IMR-90 (cell line): ENCODE measurements at regions not wholly inside any gene's neighbourhood (a gene's known extent, or its start where the extent isn't known, plus 50 kb on each side); places are given as distances from the start of the nearest gene placed in this dataset.

Experiments used
- ATAC-seq: fragments of 200-7000 bp; cut with Tn5 transposase; 2 replicates; pipeline ENCODE4 v1.9.1; 2020; ENCODE audit warnings: low read depth, mild to moderate bottlenecking, moderate library complexity
- BruUV-seq: library from RNA; stranded (reverse); fragments of 400-500 nt; replicated peaks from 2 replicates; lab custom pipeline; 2021; lab: Mats Ljungman, UMichigan
- CTCF ChIA-PET: fragments of 300-600 bp; formaldehyde crosslinking; extraction: SDS; loops from one replicate; lab custom pipeline; 2021; ENCODE audit warnings: antibody characterized with exemption; lab: Yijun Ruan, JAX
- POLR2A ChIA-PET: fragments of 300-600 bp; sonication (Branson Sonifier 250); formaldehyde crosslinking; loops from one replicate; lab custom pipeline; 2022; ENCODE audit warnings: antibody characterized with exemption; ENCODE audit not compliant: unreplicated experiment; lab: Charles Lee
- DNase-seq: peaks from one replicate; pipeline ENCODE4 v3.0.0; 2013
- H2AFZ ChIP-seq: replicated peaks from 2 replicates; pipeline ENCODE3; 2013; ENCODE audit warnings: low read length, mild to moderate bottlenecking; ENCODE audit not compliant: poor library complexity
- H2AK5ac ChIP-seq: 2 replicates; pipeline ENCODE4 v1.6.1; 2013; ENCODE audit warnings: low read depth, low read length, inconsistent platforms
- H2AK9ac ChIP-seq: replicated peaks from 2 replicates; pipeline ENCODE3; 2013; ENCODE audit warnings: mild to moderate bottlenecking, low read depth, low read length, moderate library complexity; ENCODE audit not compliant: poor library complexity
- H2BK120ac ChIP-seq: 2 replicates; pipeline ENCODE4 v1.6.1; 2013; ENCODE audit warnings: low read depth, low read length, inconsistent platforms
- H2BK15ac ChIP-seq: 3 replicates; pipeline ENCODE4 v1.6.1; 2013; ENCODE audit warnings: low read depth, low read length, inconsistent platforms
- H2BK20ac ChIP-seq: 2 replicates; pipeline ENCODE4 v1.6.1; 2013; ENCODE audit warnings: low read depth, mild to moderate bottlenecking, inconsistent platforms, low read length, moderate library complexity
- H2BK5ac ChIP-seq: 2 replicates; pipeline ENCODE4 v1.6.1; 2013; ENCODE audit warnings: mild to moderate bottlenecking, low read depth, low read length, inconsistent platforms; ENCODE audit not compliant: poor library complexity, severe bottlenecking
- H3K14ac ChIP-seq: replicated peaks from 2 replicates; pipeline ENCODE4 v1.6.1; 2013; ENCODE audit warnings: low read depth, low read length, inconsistent platforms
- H3K18ac ChIP-seq: 2 replicates; pipeline ENCODE4 v1.6.1; 2013; ENCODE audit warnings: low read depth, low read length, control low read depth
- H3K23ac ChIP-seq: 2 replicates; pipeline ENCODE4 v1.6.1; 2013; ENCODE audit warnings: low read depth, low read length, inconsistent platforms
- H3K27ac ChIP-seq: 2 replicates; pipeline ENCODE4 v1.5.1; 2013; ENCODE audit warnings: mild to moderate bottlenecking, control low read depth, low read length; ENCODE audit not compliant: insufficient read depth
- H3K27me3 ChIP-seq: 2 replicates; pipeline ENCODE4 v1.6.1; 2013; ENCODE audit warnings: low read length; ENCODE audit not compliant: control insufficient read depth, insufficient read depth
- H3K36me3 ChIP-seq: 2 replicates; pipeline ENCODE4 v1.6.1; 2013; ENCODE audit warnings: low read length, mixed read lengths; ENCODE audit not compliant: control insufficient read depth, insufficient read depth
- H3K4ac ChIP-seq: 2 replicates; pipeline ENCODE4 v1.6.1; 2013; ENCODE audit warnings: low read depth, low read length, inconsistent platforms
- H3K4me1 ChIP-seq: 2 replicates; pipeline ENCODE4 v1.6.1; 2013; ENCODE audit warnings: low read length, mixed read lengths; ENCODE audit not compliant: control insufficient read depth, insufficient read depth
- H3K4me2 ChIP-seq: 2 replicates; pipeline ENCODE4 v1.6.1; 2013; ENCODE audit warnings: low read depth, mild to moderate bottlenecking, control low read depth, low read length, moderate library complexity
- H3K4me3 ChIP-seq: 2 replicates; pipeline ENCODE4 v1.5.1; 2013; ENCODE audit warnings: low read depth, mild to moderate bottlenecking, control low read depth, low read length, moderate library complexity; ENCODE audit not compliant: insufficient read depth
- H3K56ac ChIP-seq: 2 replicates; pipeline ENCODE4 v1.6.1; 2013; ENCODE audit warnings: low read length, inconsistent platforms; ENCODE audit not compliant: insufficient read depth; ENCODE audit errors: extremely low read depth
- H3K79me1 ChIP-seq, 2 experiments: 2 replicates each; pipeline ENCODE4 v1.6.1; 2013; ENCODE audit warnings: low read length in 2 of 2, inconsistent platforms in 1 of 2, low read depth in 1 of 2
- H3K9ac ChIP-seq: 2 replicates; pipeline ENCODE4 v1.6.1; 2013; ENCODE audit warnings: low read depth, low read length, control low read depth
- H3K9me1 ChIP-seq: 2 replicates; pipeline ENCODE4 v1.6.1; 2013; ENCODE audit warnings: low read length, inconsistent platforms; ENCODE audit not compliant: insufficient read depth
- H3K9me3 ChIP-seq: 2 replicates; pipeline ENCODE4 v1.6.1; 2013; ENCODE audit warnings: low read length; ENCODE audit not compliant: control insufficient read depth, insufficient read depth
- H4K20me1 ChIP-seq: 2 replicates; pipeline ENCODE4 v1.6.1; 2013; ENCODE audit warnings: low read length, inconsistent platforms; ENCODE audit not compliant: insufficient read depth
- H4K5ac ChIP-seq: 2 replicates; pipeline ENCODE4 v1.6.1; 2013; ENCODE audit warnings: mild to moderate bottlenecking, low read depth, low read length, control low read depth
- H4K8ac ChIP-seq, 2 experiments: 2 replicates each; pipeline ENCODE4 v1.6.1; 2013; ENCODE audit warnings: low read depth in 2 of 2, low read length in 2 of 2, control low read depth in 1 of 2, inconsistent platforms in 1 of 2
- H4K91ac ChIP-seq: 2 replicates; pipeline ENCODE4 v1.6.1; 2013; ENCODE audit warnings: low read depth, low read length, inconsistent platforms; ENCODE audit not compliant: insufficient read depth
- CTCF ChIP-seq: conservative IDR thresholded peaks from 2 replicates; pipeline ENCODE4 v1.5.1; 2012; ENCODE audit warnings: mild to moderate bottlenecking, low read depth, low read length, improper control_type of control experiment
- FOS ChIP-seq: fragments of 150-350 bp; IDR thresholded peaks from 2 replicates; pipeline ENCODE4 v1.6.1; 2016; ENCODE audit warnings: low read depth, low read length
- NFE2L2 ChIP-seq: fragments of 150-350 bp; IDR thresholded peaks from 2 replicates; pipeline ENCODE4 v1.6.1; 2016; ENCODE audit warnings: low read depth, mild to moderate bottlenecking, low read length
- SMC3 ChIP-seq: fragments of 150-350 bp; IDR thresholded peaks from 2 replicates; pipeline ENCODE4 v1.6.1; 2016; ENCODE audit warnings: low read depth, mild to moderate bottlenecking, antibody characterized with exemption, low read length, moderate library complexity
- USF2 ChIP-seq: fragments of 150-350 bp; IDR thresholded peaks from 2 replicates; pipeline ENCODE4 v1.6.1; 2017; ENCODE audit warnings: mild to moderate bottlenecking, antibody characterized with exemption, low read length, low read depth
- WGBS, 2 experiments: methylation state at CpG; one replicate each; pipeline versions ENCODE4 v1.1.5 to v1.1.7; 2013; ENCODE audit warnings: missing lambda C conversion rate in 2 of 2; ENCODE audit not compliant: insufficient read length in 1 of 2; ENCODE audit errors: extremely low coverage in 2 of 2; 5-methylcytosine and 5-hydroxymethylcytosine counted together
- dilution Hi-C: fragments of 300-500 bp; cut with HindIII; formaldehyde crosslinking; loops from one replicate; pipeline ENCODE4 v1.14.3; 2018; ENCODE audit warnings: low sequenced_read_pairs; ENCODE audit not compliant: unreplicated experiment
- in situ Hi-C: fragments of 300-500 bp; cut with MboI; formaldehyde crosslinking; loops from 3 replicates; pipeline ENCODE4 v1.14.3; 2019; ENCODE audit warnings: low sequenced_read_pairs, inconsistent platforms, mixed read lengths
- intact Hi-C: fragments of 100-400 bp; cut with micrococcal nuclease; formaldehyde crosslinking; loops from 2 replicates; pipeline ENCODE4 v1.10.0; 2022

GRCh38 chr14:34111953-34112352, 161.1 kb upstream of the EGLN3 start:
- H2BK15ac ChIP-seq = no peak overlapping the region
- H2BK120ac ChIP-seq = no peak overlapping the region
- ATAC-seq (no peak), DNase-seq (no peak)
- no peak overlapping the region for H2BK5ac ChIP-seq
- H3K4me2 ChIP-seq = no peak overlapping the region
- H4K20me1 ChIP-seq = no peaks in the 10 kb centered on the region
- H3K23ac ChIP-seq = no peak overlapping the region
- H4K8ac ChIP-seq = no peak overlapping the region
- no peaks in the 10 kb centered on the region for H3K36me3 ChIP-seq
- intact Hi-C loops (no loop called here), in situ Hi-C loops (no loop called here), dilution Hi-C loops (no loop called here)
- no peaks in the 10 kb centered on the region for H3K79me1 ChIP-seq
- H4K5ac ChIP-seq = no peak overlapping the region
- H3K9me1 ChIP-seq = no peaks in the 10 kb centered on the region
- H2BK20ac ChIP-seq = no peak overlapping the region
- no peak overlapping the region for H4K91ac ChIP-seq
- no peaks in the 10 kb centered on the region; the same call in 1 of the 2 replicates for H3K4me1 ChIP-seq
- POLR2A ChIA-PET = no interaction called here
- no peak overlapping the region for H3K56ac ChIP-seq
- H2AK9ac ChIP-seq = no peak overlapping the region
- no peak for TF ChIP-seq FOS
- TF ChIP-seq SMC3 = no peak
- no peak for TF ChIP-seq CTCF
- TF ChIP-seq USF2 = no peak
- TF ChIP-seq NFE2L2 = no peak
- H2AFZ ChIP-seq = no peak overlapping the region
- no peak overlapping the region for H3K4me3 ChIP-seq
- WGBS, 2 experiments = no CpG with 5 or more reads among the region's 4 CpGs
- no peaks in the 10 kb centered on the region for H3K9me3 ChIP-seq
- H3K9ac ChIP-seq = no peak overlapping the region
- H3K4ac ChIP-seq = no peak overlapping the region
- no peak overlapping the region for H3K14ac ChIP-seq
- H3K27ac ChIP-seq = no peak overlapping the region
- BruUV-seq = no TSS peak
- no peaks in the 10 kb centered on the region; the same call in 1 of the 2 replicates for H3K27me3 ChIP-seq
- CTCF ChIA-PET = interaction anchor here (0.6 kb wide), 1 partner anchor 118 kb away, joined by 3 read pairs; no protein-coding TSS in a partner anchor
- H3K18ac ChIP-seq = no peak overlapping the region
- H2AK5ac ChIP-seq = no peak overlapping the region
